ENCODE measurements at regions not wholly inside any gene's neighbourhood (a gene's known extent, or its start where the extent isn't known, plus 50 kb on each side); places are given as distances from the start of the nearest gene placed in this dataset.

DNA sequence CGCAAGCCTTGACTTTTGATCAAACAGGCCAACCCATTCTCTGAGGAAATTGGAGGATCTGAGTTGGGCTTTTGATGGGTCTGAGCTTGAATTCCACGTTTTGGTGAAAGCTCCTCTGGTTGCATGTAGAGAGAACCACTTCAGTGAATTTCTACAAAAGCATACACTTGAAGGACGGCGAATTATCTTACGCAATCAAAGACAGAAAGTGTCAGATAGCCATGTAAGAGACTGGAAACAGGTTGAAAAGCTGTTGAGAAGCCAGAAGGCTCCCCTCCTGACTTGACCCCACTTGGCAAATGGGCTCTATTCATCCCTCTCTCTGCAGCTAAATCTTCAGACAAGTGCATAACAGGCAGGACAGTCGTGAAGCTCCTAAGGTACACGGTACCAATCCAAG is 809.1 kb downstream of the BCL11B start:
- TF ChIP-seq CTCF (IDR thresholded peaks at IDR 0.05) (no peak), POLR2A (IDR thresholded peaks at IDR 0.05) (no peak), POLR2AphosphoS5 (IDR thresholded peaks at IDR 0.05) (no peak)

All from breast epithelium (tissue), 3 donors.